ENCODE measurements at regions not wholly inside any gene's neighbourhood (a gene's known extent, or its start where the extent isn't known, plus 50 kb on each side); places are given as distances from the start of the nearest gene placed in this dataset.

DNA sequence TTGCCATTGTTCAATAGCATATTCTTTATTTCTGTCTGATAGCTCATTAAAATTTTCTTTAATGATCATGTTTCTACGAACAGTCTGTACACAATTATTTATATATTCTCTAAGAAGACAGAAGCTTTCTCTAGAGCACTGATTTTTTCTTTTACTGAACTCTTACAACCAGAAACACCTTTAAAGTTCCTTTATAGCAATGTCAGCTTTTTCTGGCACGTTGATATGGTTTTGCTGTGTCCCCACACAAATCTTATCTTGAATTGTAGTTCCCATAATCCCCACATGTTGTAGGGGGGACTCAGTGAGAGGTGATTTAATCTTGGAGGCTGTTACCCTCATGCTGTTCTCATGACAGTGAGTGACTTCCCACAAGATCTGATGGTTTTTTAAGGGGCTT is 299.4 kb downstream of the PPARGC1A start:
- Histone ChIP-seq H3K4me3 (no peak overlapping the region), H3K27me3 (no peaks in the 10 kb centered on the region), H3K4me1 (no peaks in the 10 kb centered on the region), H3K27ac (no peak overlapping the region), H3K9me3 (peaks cover 0 to 12% (median 0%) of the 10 kb centered on the region in 11 donors), H3K36me3 (no peaks in the 10 kb centered on the region)
- ATAC-seq, result no peak
- WGBS, 2 donors, result 33 to 66% methylated on average over 2 of the region's 2 CpGs
- intact Hi-C loops (cut with DNase I), result no loop called here
- TF ChIP-seq, protein P1, sequence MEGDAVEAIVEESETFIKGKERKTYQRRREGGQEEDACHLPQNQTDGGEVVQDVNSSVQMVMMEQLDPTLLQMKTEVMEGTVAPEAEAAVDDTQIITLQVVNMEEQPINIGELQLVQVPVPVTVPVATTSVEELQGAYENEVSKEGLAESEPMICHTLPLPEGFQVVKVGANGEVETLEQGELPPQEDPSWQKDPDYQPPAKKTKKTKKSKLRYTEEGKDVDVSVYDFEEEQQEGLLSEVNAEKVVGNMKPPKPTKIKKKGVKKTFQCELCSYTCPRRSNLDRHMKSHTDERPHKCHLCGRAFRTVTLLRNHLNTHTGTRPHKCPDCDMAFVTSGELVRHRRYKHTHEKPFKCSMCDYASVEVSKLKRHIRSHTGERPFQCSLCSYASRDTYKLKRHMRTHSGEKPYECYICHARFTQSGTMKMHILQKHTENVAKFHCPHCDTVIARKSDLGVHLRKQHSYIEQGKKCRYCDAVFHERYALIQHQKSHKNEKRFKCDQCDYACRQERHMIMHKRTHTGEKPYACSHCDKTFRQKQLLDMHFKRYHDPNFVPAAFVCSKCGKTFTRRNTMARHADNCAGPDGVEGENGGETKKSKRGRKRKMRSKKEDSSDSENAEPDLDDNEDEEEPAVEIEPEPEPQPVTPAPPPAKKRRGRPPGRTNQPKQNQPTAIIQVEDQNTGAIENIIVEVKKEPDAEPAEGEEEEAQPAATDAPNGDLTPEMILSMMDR (IDR thresholded peaks at IDR 0.05), result no peak
- DNase-seq, result no peak

DNA sequence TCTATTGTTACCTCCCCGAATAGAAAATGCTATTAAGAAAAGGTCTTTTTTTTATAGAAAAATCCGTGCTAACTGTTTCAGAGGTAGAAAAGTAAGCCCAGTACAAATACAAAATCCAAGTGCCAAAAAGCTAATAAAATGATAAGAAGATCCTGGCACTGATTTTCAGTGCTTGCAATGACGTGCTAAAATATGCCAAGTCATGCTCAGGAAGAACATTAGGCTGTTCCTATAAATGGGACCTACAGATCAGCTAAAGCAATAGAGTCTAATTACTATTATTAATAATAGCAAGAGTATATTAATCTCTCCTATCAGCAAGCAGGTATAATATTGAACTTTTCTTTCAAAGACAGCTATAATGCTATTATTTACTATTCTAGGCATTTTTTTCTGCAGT is 305.8 kb downstream of the PPARGC1A start:
- no peak for ATAC-seq
- WGBS, 2 donors, result 30 to 45% methylated on average over 3 of the region's 3 CpGs
- DNase-seq, result no peak
- Histone ChIP-seq H3K36me3 (no peaks in the 10 kb centered on the region), H3K4me3 (no peak overlapping the region), H3K4me1 (peaks cover 0 to 4% (median 0%) of the 10 kb centered on the region in 9 donors), H3K27ac (no peak overlapping the region), H3K27me3 (no peaks in the 10 kb centered on the region), H3K9me3 (no peaks in the 10 kb centered on the region)
- TF ChIP-seq, protein P1 (IDR thresholded peaks at IDR 0.05), result no peak
- intact Hi-C loops (cut with DNase I), result no loop called here

DNA sequence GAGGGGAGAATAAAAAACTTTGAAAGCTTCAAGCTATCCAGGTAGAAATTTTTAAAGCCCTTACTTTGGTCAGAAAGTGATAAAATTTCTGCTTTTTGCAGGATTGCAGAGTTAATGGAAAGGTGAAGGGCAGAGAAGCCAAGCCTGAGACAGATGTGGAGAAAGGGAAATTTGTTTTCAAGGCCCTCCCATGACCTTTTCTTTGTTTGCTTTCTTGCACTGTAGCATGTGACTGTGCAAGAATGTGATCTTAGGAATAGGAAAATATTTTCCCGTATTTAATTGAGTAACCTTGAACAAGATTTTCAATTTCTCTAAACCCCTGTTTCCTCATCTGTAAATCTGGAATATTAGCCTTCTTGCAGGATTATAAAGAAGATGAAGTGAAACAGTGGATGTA is 307.2 kb downstream of the PPARGC1A start:
- Histone ChIP-seq H3K27ac (no peak overlapping the region), H3K4me1 (peaks cover 0 to 4% (median 0%) of the 10 kb centered on the region in 9 donors), H3K9me3 (no peaks in the 10 kb centered on the region), H3K27me3 (no peaks in the 10 kb centered on the region), H3K4me3 (no peak overlapping the region), H3K36me3 (no peaks in the 10 kb centered on the region)
- TF ChIP-seq, protein P1 (IDR thresholded peaks at IDR 0.05), result no peak
- ATAC-seq (no peak), DNase-seq (no peak)
- WGBS, 2 donors, result 50 to 65% methylated on average over 1 of the region's 1 CpG
- intact Hi-C loops (cut with DNase I), result no loop called here

DNA sequence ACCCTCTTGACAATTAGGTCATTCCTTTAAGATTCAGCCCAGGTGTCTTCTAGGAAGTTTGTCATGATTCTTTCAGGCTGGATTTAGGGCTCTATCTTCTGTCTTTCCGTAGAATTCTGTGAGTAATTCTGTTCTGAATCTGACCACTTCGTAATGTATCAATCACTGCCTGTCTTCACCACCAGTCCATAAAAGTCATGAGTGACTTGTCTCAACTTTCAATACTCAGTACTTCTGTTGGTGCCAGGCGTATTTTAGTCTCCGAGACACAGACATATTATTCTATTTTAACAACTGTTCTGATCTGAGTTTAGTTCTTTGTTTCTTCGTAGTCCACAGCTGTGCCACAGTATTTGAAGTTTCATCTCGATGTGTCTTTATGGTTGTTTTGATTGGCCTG is 310.7 kb downstream of the PPARGC1A start:
- WGBS, 2 donors, result 75 to 76% methylated on average over 6 of the region's 6 CpGs
- no peak overlapping the region for H3K27ac ChIP-seq
- H3K4me3 ChIP-seq, result no peak overlapping the region
- H3K36me3 ChIP-seq, result no peaks in the 10 kb centered on the region
- DNase-seq, result no peak
- H3K4me1 ChIP-seq, result peaks cover 0 to 4% (median 0%) of the 10 kb centered on the region in 9 donors
- TF ChIP-seq, protein P1 (IDR thresholded peaks at IDR 0.05), result no peak
- no peaks in the 10 kb centered on the region for H3K27me3 ChIP-seq
- intact Hi-C loops (cut with DNase I), result no loop called here
- peaks cover 0 to 6% (median 0%) of the 10 kb centered on the region in 11 donors for H3K9me3 ChIP-seq
- no peak for ATAC-seq
